ENCODE measurements at regions not wholly inside any gene's neighbourhood (a gene's known extent, or its start where the extent isn't known, plus 50 kb on each side); places are given as distances from the start of the nearest gene placed in this dataset.

- POLR2A ChIA-PET, result no interaction called here
- CTCF ChIA-PET, result no interaction called here
- H3K4me3 Mint-ChIP-seq, result no peak overlapping the region
These were observed 292.0 kb upstream of the CDH2 start for GRCh38 chr18:28468901-28469300.

GRCh38 chr18:28466204-28466603 is 289.3 kb upstream of the CDH2 start:
- POLR2A ChIA-PET, result no interaction called here
- CTCF ChIA-PET, result no interaction called here
- Mint-ChIP-seq H3K27me3 (no peaks in the 10 kb centered on the region), H3K9me3 (ENCODE audit: insufficient read depth) (peaks cover 2% of the 10 kb centered on the region), H3K4me1 (no peaks in the 10 kb centered on the region), H3K4me3 (no peak overlapping the region), H3K27ac (no peak overlapping the region)
- no peak for ATAC-seq (ENCODE audit: low read depth)
- no peaks in the 10 kb centered on the region for H3K27me3 ChIP-seq (replicated peaks in 1 of 4; ENCODE audit: control extremely low read depth in 1 of 4, control insufficient read depth in 3 of 4, insufficient read depth in 4 of 4, low read length in 3 of 4)
- no peak overlapping the region for H3K4me2 ChIP-seq (replicated peaks; ENCODE audit: low read depth, low read length, poor library complexity, severe bottlenecking)
- H3K27ac ChIP-seq (ENCODE audit: low read length in 2 of 2), result no peak overlapping the region
- H3K9ac ChIP-seq (ENCODE audit: low read length), result no peak overlapping the region
- H3K9me3 ChIP-seq (ENCODE audit: control extremely low read depth in 1 of 3, control insufficient read depth in 2 of 3, insufficient read depth in 1 of 3, low read length in 2 of 3), result peaks cover 0 to 4% (median 0%) of the 10 kb centered on the region in 3 donors
- H3K36me3 ChIP-seq (replicated peaks in 1 of 2; ENCODE audit: control extremely low read depth in 1 of 2, control insufficient read depth in 1 of 2, extremely low read depth in 1 of 2, insufficient read depth in 2 of 2, low read length in 1 of 2), result no peaks in the 10 kb centered on the region
- H3K4me3 ChIP-seq (ENCODE audit: control extremely low read depth in 1 of 5, extremely low read depth in 1 of 5, insufficient read depth in 1 of 5, low read depth in 2 of 5, low read length in 4 of 5), result no peak overlapping the region
- H2AFZ ChIP-seq (ENCODE audit: insufficient read depth, low read depth, low read length, poor library complexity, severe bottlenecking), result no peak overlapping the region
- no peaks in the 10 kb centered on the region for H4K20me1 ChIP-seq (ENCODE audit: control insufficient read depth, insufficient read depth, low read length, poor library complexity, severe bottlenecking)
- TF ChIP-seq CTCF (IDR thresholded peaks at IDR 0.05) (no peak), EZH2 (IDR thresholded peaks at IDR 0.05; ENCODE audit: borderline replicate concordance, insufficient read depth, low read depth, low read length, poor library complexity, severe bottlenecking) (no peak)
- intact Hi-C loops (cut with micrococcal nuclease), result no loop called here
- no peak for DNase-seq
- no peaks in the 10 kb centered on the region for H3K4me1 ChIP-seq (ENCODE audit: control insufficient read depth in 2 of 2, insufficient read depth in 2 of 2, low read length in 2 of 2)
- WGBS (ENCODE audit: insufficient coverage), result no CpG with 5 or more reads among the region's 2 CpGs
- H3K79me2 ChIP-seq (ENCODE audit: control insufficient read depth, insufficient read depth, low read length), result no peaks in the 10 kb centered on the region

More at GRCh38 chr18:28468901-28469300, 292.0 kb upstream of the CDH2 start:
- Histone ChIP-seq H3K9ac (ENCODE audit: low read length) (no peak overlapping the region), H4K20me1 (ENCODE audit: control insufficient read depth, insufficient read depth, low read length, poor library complexity, severe bottlenecking) (no peaks in the 10 kb centered on the region), H3K9me3 (ENCODE audit: control extremely low read depth in 1 of 3, control insufficient read depth in 2 of 3, insufficient read depth in 1 of 3, low read length in 2 of 3) (peaks cover 0 to 2% (median 0%) of the 10 kb centered on the region in 3 donors), H3K27ac (ENCODE audit: low read length in 2 of 2) (no peak overlapping the region), H2AFZ (ENCODE audit: insufficient read depth, low read depth, low read length, poor library complexity, severe bottlenecking) (no peak overlapping the region), H3K36me3 (replicated peaks in 1 of 2; ENCODE audit: control extremely low read depth in 1 of 2, control insufficient read depth in 1 of 2, extremely low read depth in 1 of 2, insufficient read depth in 2 of 2, low read length in 1 of 2) (no peaks in the 10 kb centered on the region), H3K4me1 (ENCODE audit: control insufficient read depth in 2 of 2, insufficient read depth in 2 of 2, low read length in 2 of 2) (no peaks in the 10 kb centered on the region), H3K4me3 (ENCODE audit: control extremely low read depth in 1 of 5, extremely low read depth in 1 of 5, insufficient read depth in 1 of 5, low read depth in 2 of 5, low read length in 4 of 5) (no peak overlapping the region), H3K79me2 (ENCODE audit: control insufficient read depth, insufficient read depth, low read length) (no peaks in the 10 kb centered on the region), H3K4me2 (replicated peaks; ENCODE audit: low read depth, low read length, poor library complexity, severe bottlenecking) (no peak overlapping the region), H3K27me3 (replicated peaks in 1 of 4; ENCODE audit: control extremely low read depth in 1 of 4, control insufficient read depth in 3 of 4, insufficient read depth in 4 of 4, low read length in 3 of 4) (no peaks in the 10 kb centered on the region)
- ATAC-seq (ENCODE audit: low read depth) (no peak), DNase-seq (no peak)
- no peaks in the 10 kb centered on the region for H3K9me3 Mint-ChIP-seq (ENCODE audit: insufficient read depth)
- H3K4me1 Mint-ChIP-seq, result no peaks in the 10 kb centered on the region
- no peak overlapping the region for H3K27ac Mint-ChIP-seq
- WGBS (ENCODE audit: insufficient coverage), result no CpG with 5 or more reads among the region's 1 CpG
- intact Hi-C loops (cut with micrococcal nuclease), result no loop called here
- TF ChIP-seq EZH2 (IDR thresholded peaks at IDR 0.05; ENCODE audit: borderline replicate concordance, insufficient read depth, low read depth, low read length, poor library complexity, severe bottlenecking), result no peak
- no peak for TF ChIP-seq CTCF (IDR thresholded peaks at IDR 0.05)
- no peaks in the 10 kb centered on the region for H3K27me3 Mint-ChIP-seq

Measured in B cell (primary cell).